ENCODE measurements at regions not wholly inside any gene's neighbourhood (a gene's known extent, or its start where the extent isn't known, plus 50 kb on each side); places are given as distances from the start of the nearest gene placed in this dataset.

DNA sequence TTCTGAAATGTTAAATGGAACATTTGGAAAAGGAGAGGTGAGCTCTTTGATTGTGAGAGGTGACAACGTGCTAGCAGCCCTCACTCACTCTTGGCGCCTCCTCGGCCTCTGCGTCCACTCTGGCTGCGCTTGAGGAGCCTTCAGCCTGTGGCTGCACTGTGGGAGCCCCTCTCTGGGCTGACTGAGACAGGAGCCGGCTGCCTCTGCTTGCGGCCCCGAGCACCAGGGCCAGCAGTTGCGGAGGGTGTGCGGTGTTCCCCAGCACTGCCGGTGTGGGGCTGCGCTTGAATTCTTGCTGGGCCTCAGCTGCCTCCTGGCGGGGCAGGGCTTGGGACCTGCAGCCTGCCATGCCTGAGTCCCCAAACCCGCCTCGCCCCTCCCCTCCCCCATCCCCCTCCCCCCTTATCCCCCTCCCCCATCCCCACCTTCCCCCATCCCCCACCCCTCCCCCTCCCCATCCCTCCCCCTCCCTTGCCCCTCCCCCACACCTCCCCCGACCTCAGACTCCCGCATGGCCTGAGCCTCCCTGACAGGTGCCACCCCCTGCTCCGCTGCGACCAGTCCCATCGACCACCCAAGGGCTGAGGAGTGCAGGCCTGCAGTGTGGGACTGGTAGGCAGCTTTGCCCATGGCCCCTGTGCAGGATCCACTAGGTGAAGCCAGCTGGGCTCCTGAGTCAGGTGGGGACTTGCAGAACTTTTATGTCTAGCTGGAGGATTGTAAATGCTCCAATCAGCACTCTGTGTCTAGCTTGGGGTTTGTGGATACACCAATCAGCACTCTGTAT lies 411.0 kb downstream of the OLFM4 start:
- WGBS, 3 donors = 94 to 96% (median 94%) methylated on average over 19 to 20 of the region's 20 CpGs
- intact Hi-C loops (cut with DNase I) = no loop called here

GRCh38 chr13:53442979-53443378 lies 414.4 kb downstream of the OLFM4 start:
- WGBS, 3 donors = 84 to 88% (median 85%) methylated on average over 5 of the region's 5 CpGs
- no peaks in the 10 kb centered on the region for H3K36me3 ChIP-seq
- H3K27me3 ChIP-seq = no peaks in the 10 kb centered on the region
- H3K4me3 ChIP-seq = no peak overlapping the region
- no peak overlapping the region for H3K27ac ChIP-seq
- intact Hi-C loops (cut with DNase I) = no loop called here
- H3K9me3 ChIP-seq = no peaks in the 10 kb centered on the region
- DNase-seq = no peak
- TF ChIP-seq, protein P1, sequence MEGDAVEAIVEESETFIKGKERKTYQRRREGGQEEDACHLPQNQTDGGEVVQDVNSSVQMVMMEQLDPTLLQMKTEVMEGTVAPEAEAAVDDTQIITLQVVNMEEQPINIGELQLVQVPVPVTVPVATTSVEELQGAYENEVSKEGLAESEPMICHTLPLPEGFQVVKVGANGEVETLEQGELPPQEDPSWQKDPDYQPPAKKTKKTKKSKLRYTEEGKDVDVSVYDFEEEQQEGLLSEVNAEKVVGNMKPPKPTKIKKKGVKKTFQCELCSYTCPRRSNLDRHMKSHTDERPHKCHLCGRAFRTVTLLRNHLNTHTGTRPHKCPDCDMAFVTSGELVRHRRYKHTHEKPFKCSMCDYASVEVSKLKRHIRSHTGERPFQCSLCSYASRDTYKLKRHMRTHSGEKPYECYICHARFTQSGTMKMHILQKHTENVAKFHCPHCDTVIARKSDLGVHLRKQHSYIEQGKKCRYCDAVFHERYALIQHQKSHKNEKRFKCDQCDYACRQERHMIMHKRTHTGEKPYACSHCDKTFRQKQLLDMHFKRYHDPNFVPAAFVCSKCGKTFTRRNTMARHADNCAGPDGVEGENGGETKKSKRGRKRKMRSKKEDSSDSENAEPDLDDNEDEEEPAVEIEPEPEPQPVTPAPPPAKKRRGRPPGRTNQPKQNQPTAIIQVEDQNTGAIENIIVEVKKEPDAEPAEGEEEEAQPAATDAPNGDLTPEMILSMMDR (IDR thresholded peaks at IDR 0.05) = no peak
- no peak for TF ChIP-seq EP300 (IDR thresholded peaks at IDR 0.05)
- TF ChIP-seq POLR2A (IDR thresholded peaks at IDR 0.05) = no peak
- no peaks in the 10 kb centered on the region for H3K4me1 ChIP-seq (ENCODE audit: insufficient read depth)

More for the DNA sequence above, 411.0 kb downstream of the OLFM4 start:
- DNase-seq = peak in 1 of 5 donors; percentile 10
- Histone ChIP-seq H3K4me1 (ENCODE audit: insufficient read depth) (no peaks in the 10 kb centered on the region), H3K36me3 (no peaks in the 10 kb centered on the region), H3K27me3 (no peaks in the 10 kb centered on the region), H3K9me3 (no peaks in the 10 kb centered on the region), H3K4me3 (no peak overlapping the region), H3K27ac (no peak overlapping the region)
- TF ChIP-seq, protein P1 (IDR thresholded peaks at IDR 0.05) = no peak
- TF ChIP-seq EP300 (IDR thresholded peaks at IDR 0.05) (no peak), POLR2A (IDR thresholded peaks at IDR 0.05) (no peak)

- intact Hi-C loops (cut with DNase I) = no loop called here
- no peaks in the 10 kb centered on the region for H3K36me3 ChIP-seq
- H3K27me3 ChIP-seq = no peaks in the 10 kb centered on the region
- H3K27ac ChIP-seq = no peak overlapping the region
- no peaks in the 10 kb centered on the region for H3K4me1 ChIP-seq (ENCODE audit: insufficient read depth)
- H3K4me3 ChIP-seq = no peak overlapping the region
- WGBS, 3 donors = 27 to 40% (median 32%) methylated on average over 1 of the region's 1 CpG
- no peak for DNase-seq
- TF ChIP-seq EP300 (IDR thresholded peaks at IDR 0.05) (no peak), POLR2A (IDR thresholded peaks at IDR 0.05) (no peak)
- TF ChIP-seq, protein P1 (IDR thresholded peaks at IDR 0.05) = no peak
- no peaks in the 10 kb centered on the region for H3K9me3 ChIP-seq
Observed at GRCh38 chr13:53445686-53446085, 417.1 kb downstream of the OLFM4 start.

DNA sequence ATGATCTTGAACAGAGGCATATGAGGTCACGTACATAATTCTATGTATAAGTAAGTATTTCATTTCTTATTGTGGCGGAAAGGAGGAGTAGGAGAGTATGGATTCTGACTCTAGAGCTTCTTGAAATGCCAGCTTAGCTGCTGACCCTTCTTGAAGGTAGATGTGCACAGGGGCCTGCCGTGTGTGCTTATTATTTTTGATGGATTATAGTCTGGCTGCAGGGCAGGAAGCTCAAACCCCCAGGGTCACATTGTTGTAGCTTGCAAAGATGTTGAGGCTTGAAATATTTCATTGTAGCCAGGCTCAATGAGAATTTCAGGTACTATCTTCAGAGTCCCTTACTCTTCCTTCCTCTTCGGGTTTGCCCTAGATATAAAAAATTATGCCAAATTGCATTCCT lies 418.8 kb downstream of the OLFM4 start:
- WGBS, 3 donors = 66 to 77% (median 72%) methylated on average over 4 of the region's 4 CpGs
- DNase-seq = no peak
- Histone ChIP-seq H3K36me3 (no peaks in the 10 kb centered on the region), H3K9me3 (no peaks in the 10 kb centered on the region), H3K27me3 (no peaks in the 10 kb centered on the region), H3K4me3 (no peak overlapping the region), H3K27ac (no peak overlapping the region), H3K4me1 (ENCODE audit: insufficient read depth) (no peaks in the 10 kb centered on the region)
- intact Hi-C loops (cut with DNase I) = no loop called here
- TF ChIP-seq, protein P1 (IDR thresholded peaks at IDR 0.05) = no peak
- no peak for TF ChIP-seq POLR2A (IDR thresholded peaks at IDR 0.05)
- no peak for TF ChIP-seq EP300 (IDR thresholded peaks at IDR 0.05)

Measured in ovary (tissue), 7 donors.